ENCODE measurements at regions not wholly inside any gene's neighbourhood (a gene's known extent, or its start where the extent isn't known, plus 50 kb on each side); places are given as distances from the start of the nearest gene placed in this dataset.

- peak in 1 of 2 donors; percentile 78 for DNase-seq (ENCODE audit: low read depth in 2 of 2)
Observed at GRCh38 chr5:56710826-56711590, 104.3 kb upstream of the MAP3K1 start.

DNA sequence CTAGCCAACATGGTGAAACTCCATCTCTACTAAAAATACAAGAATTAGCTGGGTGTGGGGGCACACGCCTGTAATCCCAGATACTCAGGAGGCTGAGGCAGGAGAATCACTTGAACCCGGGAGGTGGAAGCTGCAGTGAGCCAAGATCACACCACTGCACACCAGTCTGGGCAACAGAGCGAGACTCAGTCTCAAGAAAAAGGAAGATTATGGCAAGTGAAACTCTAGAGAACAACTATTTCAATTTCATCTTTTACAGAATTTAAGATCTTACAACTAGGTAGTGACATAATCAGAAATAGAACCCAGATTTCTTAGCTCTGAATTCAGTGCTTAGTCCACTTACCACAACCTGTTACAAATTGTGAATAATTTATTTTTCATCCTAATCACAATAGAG is 108.8 kb upstream of the MAP3K1 start:
- Histone ChIP-seq H3K9ac (ENCODE audit: insufficient read depth, low read length) (no peak overlapping the region), H3K36me3 (ENCODE audit: control insufficient read depth, insufficient read depth, low read length) (no peaks in the 10 kb centered on the region), H4K20me1 (ENCODE audit: control insufficient read depth, extremely low read depth, insufficient read depth, low read length) (no peaks in the 10 kb centered on the region), H3K4me1 (ENCODE audit: control insufficient read depth, extremely low read depth, insufficient read depth, low read length) (no peaks in the 10 kb centered on the region), H2AFZ (ENCODE audit: low read length) (no peak overlapping the region), H3K4me3 (replicated peaks in 1 of 4; ENCODE audit: control extremely low read depth in 1 of 4, insufficient read depth in 1 of 4, low read depth in 3 of 4, low read length in 4 of 4) (no peak overlapping the region), H3K27ac (ENCODE audit: insufficient read depth, low read length) (no peak overlapping the region), H3K27me3 (ENCODE audit: control insufficient read depth, insufficient read depth, low read length) (peaks cover 2% of the 10 kb centered on the region), H3K4me2 (ENCODE audit: extremely low read depth, insufficient read depth, low read length) (no peak overlapping the region), H3K9me3 (ENCODE audit: control insufficient read depth, insufficient read depth, low read depth, low read length) (no peaks in the 10 kb centered on the region), H3K79me2 (ENCODE audit: control insufficient read depth, insufficient read depth, low read length) (no peaks in the 10 kb centered on the region)
- no peak for TF ChIP-seq EZH2 (IDR thresholded peaks at IDR 0.05; ENCODE audit: low read length, missing control alignments)
- TF ChIP-seq, protein P1, sequence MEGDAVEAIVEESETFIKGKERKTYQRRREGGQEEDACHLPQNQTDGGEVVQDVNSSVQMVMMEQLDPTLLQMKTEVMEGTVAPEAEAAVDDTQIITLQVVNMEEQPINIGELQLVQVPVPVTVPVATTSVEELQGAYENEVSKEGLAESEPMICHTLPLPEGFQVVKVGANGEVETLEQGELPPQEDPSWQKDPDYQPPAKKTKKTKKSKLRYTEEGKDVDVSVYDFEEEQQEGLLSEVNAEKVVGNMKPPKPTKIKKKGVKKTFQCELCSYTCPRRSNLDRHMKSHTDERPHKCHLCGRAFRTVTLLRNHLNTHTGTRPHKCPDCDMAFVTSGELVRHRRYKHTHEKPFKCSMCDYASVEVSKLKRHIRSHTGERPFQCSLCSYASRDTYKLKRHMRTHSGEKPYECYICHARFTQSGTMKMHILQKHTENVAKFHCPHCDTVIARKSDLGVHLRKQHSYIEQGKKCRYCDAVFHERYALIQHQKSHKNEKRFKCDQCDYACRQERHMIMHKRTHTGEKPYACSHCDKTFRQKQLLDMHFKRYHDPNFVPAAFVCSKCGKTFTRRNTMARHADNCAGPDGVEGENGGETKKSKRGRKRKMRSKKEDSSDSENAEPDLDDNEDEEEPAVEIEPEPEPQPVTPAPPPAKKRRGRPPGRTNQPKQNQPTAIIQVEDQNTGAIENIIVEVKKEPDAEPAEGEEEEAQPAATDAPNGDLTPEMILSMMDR (conservative IDR thresholded peaks at IDR 0.05 in 1 of 2, IDR thresholded peaks at IDR 0.05 in 1 of 2; ENCODE audit: low read depth in 1 of 2, low read length in 2 of 2) = no peak
- no peak for DNase-seq (ENCODE audit: low read depth in 2 of 2)

More at GRCh38 chr5:56710826-56711590, 104.3 kb upstream of the MAP3K1 start:
- Histone ChIP-seq H3K27me3 (ENCODE audit: control insufficient read depth, insufficient read depth, low read length) (no peaks in the 10 kb centered on the region), H3K27ac (ENCODE audit: insufficient read depth, low read length) (no peak overlapping the region), H3K4me3 (replicated peaks in 1 of 4; ENCODE audit: control extremely low read depth in 1 of 4, insufficient read depth in 1 of 4, low read depth in 3 of 4, low read length in 4 of 4) (no peak overlapping the region), H3K36me3 (ENCODE audit: control insufficient read depth, insufficient read depth, low read length) (no peaks in the 10 kb centered on the region), H3K9me3 (ENCODE audit: control insufficient read depth, insufficient read depth, low read depth, low read length) (no peaks in the 10 kb centered on the region), H3K79me2 (ENCODE audit: control insufficient read depth, insufficient read depth, low read length) (no peaks in the 10 kb centered on the region), H3K9ac (ENCODE audit: insufficient read depth, low read length) (no peak overlapping the region), H2AFZ (ENCODE audit: low read length) (no peak overlapping the region), H4K20me1 (ENCODE audit: control insufficient read depth, extremely low read depth, insufficient read depth, low read length) (no peaks in the 10 kb centered on the region), H3K4me1 (ENCODE audit: control insufficient read depth, extremely low read depth, insufficient read depth, low read length) (no peaks in the 10 kb centered on the region), H3K4me2 (ENCODE audit: extremely low read depth, insufficient read depth, low read length) (no peak overlapping the region)
- TF ChIP-seq, protein P1 (conservative IDR thresholded peaks at IDR 0.05 in 1 of 2, IDR thresholded peaks at IDR 0.05 in 1 of 2; ENCODE audit: low read depth in 1 of 2, low read length in 2 of 2) = no peak
- TF ChIP-seq EZH2 (IDR thresholded peaks at IDR 0.05; ENCODE audit: low read length, missing control alignments) = no peak

DNA sequence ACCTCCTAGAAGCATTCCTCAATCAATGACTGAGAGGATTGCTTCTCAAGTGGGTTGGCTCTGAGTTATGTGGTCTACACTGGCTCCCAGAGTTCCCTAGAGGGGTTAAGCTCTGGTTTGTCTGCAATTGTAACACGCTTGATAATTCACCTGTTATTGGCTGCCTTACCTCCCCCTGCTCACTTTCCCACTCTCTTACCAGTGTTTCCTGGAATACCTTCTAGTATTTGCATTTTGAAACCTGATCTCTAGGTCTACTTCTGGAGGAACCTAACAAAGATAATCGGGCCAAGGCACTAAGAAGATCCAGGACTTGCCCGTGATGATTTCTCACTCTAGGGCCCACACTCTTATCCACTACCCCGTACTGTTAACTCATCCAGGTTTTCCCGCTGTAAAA is 110.1 kb upstream of the MAP3K1 start:
- no peak overlapping the region for H2AFZ ChIP-seq (ENCODE audit: low read length)
- no peak overlapping the region for H3K27ac ChIP-seq (ENCODE audit: insufficient read depth, low read length)
- no peak for TF ChIP-seq EZH2 (IDR thresholded peaks at IDR 0.05; ENCODE audit: low read length, missing control alignments)
- TF ChIP-seq, protein P1 (conservative IDR thresholded peaks at IDR 0.05 in 1 of 2, IDR thresholded peaks at IDR 0.05 in 1 of 2; ENCODE audit: low read depth in 1 of 2, low read length in 2 of 2) = no peak
- no peaks in the 10 kb centered on the region for H3K9me3 ChIP-seq (ENCODE audit: control insufficient read depth, insufficient read depth, low read depth, low read length)
- no peaks in the 10 kb centered on the region for H4K20me1 ChIP-seq (ENCODE audit: control insufficient read depth, extremely low read depth, insufficient read depth, low read length)
- no peaks in the 10 kb centered on the region for H3K79me2 ChIP-seq (ENCODE audit: control insufficient read depth, insufficient read depth, low read length)
- no peak for DNase-seq (ENCODE audit: low read depth in 2 of 2)
- no peak overlapping the region for H3K9ac ChIP-seq (ENCODE audit: insufficient read depth, low read length)
- peaks cover 2% of the 10 kb centered on the region for H3K27me3 ChIP-seq (ENCODE audit: control insufficient read depth, insufficient read depth, low read length)
- no peak overlapping the region for H3K4me2 ChIP-seq (ENCODE audit: extremely low read depth, insufficient read depth, low read length)
- no peaks in the 10 kb centered on the region for H3K36me3 ChIP-seq (ENCODE audit: control insufficient read depth, insufficient read depth, low read length)
- H3K4me1 ChIP-seq (ENCODE audit: control insufficient read depth, extremely low read depth, insufficient read depth, low read length) = no peaks in the 10 kb centered on the region
- H3K4me3 ChIP-seq (replicated peaks in 1 of 4; ENCODE audit: control extremely low read depth in 1 of 4, insufficient read depth in 1 of 4, low read depth in 3 of 4, low read length in 4 of 4) = no peak overlapping the region

All from fibroblast of lung (primary cell).